GM10266 (cell line): ENCODE measurements at regions not wholly inside any gene's neighbourhood (a gene's known extent, or its start where the extent isn't known, plus 50 kb on each side); places are given as distances from the start of the nearest gene placed in this dataset.

Experiments
- DNase-seq: peaks from one replicate; pipeline ENCODE4 v3.0.0; 2012; ENCODE audit errors: extremely low spot score
- CTCF ChIP-seq: IDR thresholded peaks from 2 replicates; pipeline ENCODE4 v1.5.1; 2012; ENCODE audit warnings: mild to moderate bottlenecking, low read depth; ENCODE audit not compliant: control insufficient read depth, insufficient read depth; ENCODE audit errors: missing control alignments

DNA sequence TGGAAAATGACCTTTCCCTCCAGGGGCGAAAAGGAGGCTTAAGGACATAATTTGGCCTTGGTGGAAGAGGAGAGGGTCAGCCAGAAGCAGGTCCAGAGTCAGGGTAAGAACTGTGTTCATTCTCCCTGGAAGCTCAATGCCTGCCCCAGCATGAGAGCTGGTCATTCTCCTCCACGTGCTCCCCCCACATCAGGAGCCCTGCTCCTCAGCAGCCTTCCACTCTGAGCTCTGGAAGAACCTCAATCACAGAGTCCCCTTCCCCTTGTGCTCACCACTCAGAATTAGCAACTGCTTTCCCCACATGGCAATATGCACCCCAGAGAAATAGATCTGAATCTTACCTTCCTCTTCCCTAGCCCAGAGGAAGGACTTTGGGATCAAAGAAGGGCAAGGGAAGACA, 115.4 kb downstream of the TMEM200C start:
- no peak for TF ChIP-seq CTCF
- no peak for DNase-seq

- no peak for TF ChIP-seq CTCF
- DNase-seq = no peak
Measured at GRCh38 chr18:5772306-5773105, 122.8 kb downstream of the TMEM200C start.

DNA sequence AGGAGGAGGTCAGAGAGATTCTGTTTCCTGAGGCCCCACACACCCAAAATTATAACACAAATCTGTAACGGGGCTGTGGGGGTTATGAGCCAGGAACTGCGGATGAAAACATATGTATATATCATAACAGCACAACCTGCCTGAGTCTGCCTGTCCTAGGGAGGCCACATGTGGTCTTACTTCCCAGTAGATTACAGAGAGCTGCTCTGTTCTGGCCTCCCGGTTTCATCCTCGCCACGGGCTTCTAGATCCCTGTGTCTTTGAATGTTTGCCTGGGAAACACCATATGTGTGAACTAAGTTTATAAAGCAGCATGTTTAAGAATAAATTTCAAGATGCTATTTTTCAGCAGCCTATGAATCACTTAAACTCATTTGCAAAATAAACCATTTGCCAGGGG, 124.0 kb downstream of the TMEM200C start:
- no peak for DNase-seq
- no peak for TF ChIP-seq CTCF

DNA sequence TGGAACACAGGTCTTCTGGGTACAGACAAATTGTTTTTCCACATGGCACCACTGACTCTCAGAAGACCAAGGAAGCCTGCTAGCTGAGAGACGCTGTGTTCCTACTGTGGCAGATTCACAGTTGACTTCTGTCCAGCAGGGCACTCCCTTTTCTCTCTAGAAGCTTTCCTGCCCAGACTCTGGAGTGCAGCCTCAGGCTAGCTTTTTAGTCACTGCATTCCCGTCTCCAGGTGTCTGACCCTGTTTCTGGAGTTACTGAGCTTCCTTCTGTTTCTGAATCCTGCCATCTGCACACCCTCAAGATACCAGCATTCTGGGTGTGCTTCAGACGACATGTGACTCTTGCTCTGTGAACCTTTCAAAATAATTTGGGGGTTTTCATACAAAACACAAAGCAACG, 125.1 kb downstream of the TMEM200C start:
- DNase-seq = no peak
- TF ChIP-seq CTCF = no peak

- no peak for DNase-seq
- TF ChIP-seq CTCF = no peak
Measured at GRCh38 chr18:5768454-5768853, 126.9 kb downstream of the TMEM200C start.

DNA sequence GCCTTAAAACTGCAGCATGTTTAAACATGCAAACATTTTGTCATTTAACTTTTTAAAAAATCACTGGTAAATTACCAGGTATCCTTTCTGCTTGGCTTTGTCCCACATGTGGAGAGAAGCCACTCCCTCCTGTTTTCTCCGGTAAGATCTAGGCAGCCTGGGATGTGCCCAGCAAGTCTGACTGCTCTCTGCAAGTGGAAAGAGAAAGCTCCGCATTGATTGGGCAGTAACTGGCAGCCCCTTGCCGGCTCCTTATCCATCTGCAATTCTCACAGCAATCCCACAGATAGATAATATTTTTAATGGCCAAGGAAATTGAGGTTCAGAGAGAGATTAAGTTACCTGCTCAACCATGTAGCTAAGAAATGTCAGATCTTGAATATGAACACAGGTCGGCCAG, 136.1 kb downstream of the TMEM200C start:
- TF ChIP-seq CTCF = no peak
- DNase-seq = no peak

- no peak for TF ChIP-seq CTCF
- DNase-seq = no peak
Measured at GRCh38 chr18:5756823-5757222, 138.5 kb downstream of the TMEM200C start.
